GM23338 (cell line): ENCODE measurements at regions not wholly inside any gene's neighbourhood (a gene's known extent, or its start where the extent isn't known, plus 50 kb on each side); places are given as distances from the start of the nearest gene placed in this dataset.

ENCODE experiments used
- CREB1 ChIP-seq: fragments of 250-450 bp; sonication (Bioruptor Pico); IDR thresholded peaks from 2 replicates; pipeline ENCODE4 v1.5.0; 2020; ENCODE audit warnings: low read depth, mild to moderate bottlenecking, moderate library complexity
- CTCF ChIP-seq, 2 experiments: fragments of 200-600 bp in 1 of 2; sonication (generic) in 1 of 2; conservative IDR thresholded peaks; 2 replicates each; pipeline versions ENCODE4 v1.5.1 to v1.6.1; 2016 to 2017; ENCODE audit warnings: antibody characterized with exemption in 2 of 2, low read depth in 2 of 2, mild to moderate bottlenecking in 2 of 2, moderate library complexity in 1 of 2
- EZH2 ChIP-seq: fragments of 200-600 bp; sonication (generic); IDR thresholded peaks from one replicate; pipeline ENCODE4 v1.8.0; 2017; ENCODE audit warnings: antibody characterized with exemption, mild to moderate bottlenecking, low read depth; ENCODE audit not compliant: unreplicated experiment
- EZH2phosphoT487 ChIP-seq: fragments of 200-600 bp; sonication (generic); IDR thresholded peaks from one replicate; pipeline ENCODE4 v1.8.1; 2018; ENCODE audit warnings: antibody characterized with exemption; ENCODE audit not compliant: unreplicated experiment
- JUNB ChIP-seq: IDR thresholded peaks from one replicate; pipeline ENCODE4 v1.6.1; 2016; ENCODE audit warnings: antibody characterized with exemption; ENCODE audit not compliant: unreplicated experiment
- POLR2AphosphoS5 ChIP-seq: IDR thresholded peaks from 2 replicates; pipeline ENCODE4 v1.6.1; 2016; ENCODE audit warnings: antibody characterized with exemption, low read depth
- REST ChIP-seq: IDR thresholded peaks from one replicate; pipeline ENCODE4 v1.6.1; 2018; ENCODE audit warnings: antibody characterized with exemption; ENCODE audit not compliant: unreplicated experiment
- ZNF331 ChIP-seq: fragments of 250-450 bp; sonication (Bioruptor Pico); IDR thresholded peaks from 2 replicates; pipeline ENCODE4 v1.5.0; 2020; ENCODE audit warnings: low read depth, mild to moderate bottlenecking, moderate library complexity
- ZNF462 ChIP-seq: fragments of 250-450 bp; sonication (Bioruptor Pico); IDR thresholded peaks from 2 replicates; pipeline ENCODE4 v1.5.0; 2020; ENCODE audit warnings: mild to moderate bottlenecking, moderate library complexity

- TF ChIP-seq CTCF (conservative IDR thresholded peaks at IDR 0.05; ENCODE audit: low read depth in 2 of 2) (no peak), POLR2AphosphoS5 (no peak), EZH2 (no peak), JUNB (no peak), CREB1 (CRISPR knock-in tag) (no peak), REST (no peak), ZNF331 (CRISPR knock-in tag) (no peak), EZH2phosphoT487 (no peak), ZNF462 (CRISPR knock-in tag) (no peak)
Observed at GRCh38 chr2:195486520-195486919, 170.5 kb upstream of the SLC39A10 start.
